ENCODE measurements at regions not wholly inside any gene's neighbourhood (a gene's known extent, or its start where the extent isn't known, plus 50 kb on each side); places are given as distances from the start of the nearest gene placed in this dataset.

DNA sequence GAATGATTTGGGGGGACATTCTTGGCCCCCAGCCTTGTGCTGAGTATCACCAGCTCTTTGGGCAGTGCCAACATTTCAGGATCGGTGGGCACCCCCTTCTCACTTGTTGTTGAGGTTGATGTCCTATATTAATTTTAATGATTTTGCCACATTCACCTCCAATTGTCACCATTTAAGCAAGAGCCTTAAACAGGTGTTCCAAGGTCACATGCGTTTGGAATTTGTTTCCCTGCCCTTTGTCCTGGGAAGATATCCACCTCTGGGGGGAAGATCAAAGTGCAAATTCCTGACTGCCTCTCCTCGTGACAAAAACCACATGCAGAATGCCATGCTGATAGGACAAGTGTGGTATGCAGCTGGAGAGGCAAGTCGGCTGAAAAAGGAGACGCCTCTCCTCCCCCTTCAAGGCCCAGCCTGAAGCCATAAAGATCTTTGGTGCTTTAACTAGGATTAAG lies 72.5 kb upstream of the ID2 start:
- TF ChIP-seq, protein P1, sequence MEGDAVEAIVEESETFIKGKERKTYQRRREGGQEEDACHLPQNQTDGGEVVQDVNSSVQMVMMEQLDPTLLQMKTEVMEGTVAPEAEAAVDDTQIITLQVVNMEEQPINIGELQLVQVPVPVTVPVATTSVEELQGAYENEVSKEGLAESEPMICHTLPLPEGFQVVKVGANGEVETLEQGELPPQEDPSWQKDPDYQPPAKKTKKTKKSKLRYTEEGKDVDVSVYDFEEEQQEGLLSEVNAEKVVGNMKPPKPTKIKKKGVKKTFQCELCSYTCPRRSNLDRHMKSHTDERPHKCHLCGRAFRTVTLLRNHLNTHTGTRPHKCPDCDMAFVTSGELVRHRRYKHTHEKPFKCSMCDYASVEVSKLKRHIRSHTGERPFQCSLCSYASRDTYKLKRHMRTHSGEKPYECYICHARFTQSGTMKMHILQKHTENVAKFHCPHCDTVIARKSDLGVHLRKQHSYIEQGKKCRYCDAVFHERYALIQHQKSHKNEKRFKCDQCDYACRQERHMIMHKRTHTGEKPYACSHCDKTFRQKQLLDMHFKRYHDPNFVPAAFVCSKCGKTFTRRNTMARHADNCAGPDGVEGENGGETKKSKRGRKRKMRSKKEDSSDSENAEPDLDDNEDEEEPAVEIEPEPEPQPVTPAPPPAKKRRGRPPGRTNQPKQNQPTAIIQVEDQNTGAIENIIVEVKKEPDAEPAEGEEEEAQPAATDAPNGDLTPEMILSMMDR (IDR thresholded peaks at IDR 0.05; ENCODE audit: low read depth, low read length, poor library complexity, severe bottlenecking) = no peak
- no peak for TF ChIP-seq EZH2phosphoT487 (IDR thresholded peaks at IDR 0.05; ENCODE audit: borderline replicate concordance, low read length)

Measured in DOHH2 (cell line).